MM.1S (cell line): ENCODE measurements at regions not wholly inside any gene's neighbourhood (a gene's known extent, or its start where the extent isn't known, plus 50 kb on each side); places are given as distances from the start of the nearest gene placed in this dataset.

Experiments
- DNase-seq: peaks from one replicate; pipeline ENCODE4 v3.0.0-alpha.2; 2015
- H2AFZ ChIP-seq: fragments of 300-600 bp; sonication (generic); 2 replicates; pipeline ENCODE4 v1.6.0; 2016; ENCODE audit warnings: antibody characterized with exemption, low read length
- H3F3A ChIP-seq: fragments of 300-600 bp; sonication (generic); 2 replicates; pipeline ENCODE4 v1.6.1; 2016; ENCODE audit warnings: mild to moderate bottlenecking, antibody characterized with exemption, low read length, moderate library complexity, mixed read lengths; ENCODE audit not compliant: insufficient read depth
- H3K27ac ChIP-seq: fragments of 300-600 bp; sonication (generic); 2 replicates; pipeline ENCODE4 v1.5.1; 2016; ENCODE audit warnings: mild to moderate bottlenecking, low read length
- H3K27me3 ChIP-seq: fragments of 300-600 bp; sonication (generic); replicated peaks from 2 replicates; pipeline ENCODE4 v1.6.0; 2016; ENCODE audit warnings: low read length; ENCODE audit not compliant: insufficient read depth
- H3K36me3 ChIP-seq: fragments of 300-600 bp; sonication (generic); replicated peaks from 2 replicates; pipeline ENCODE4 v1.6.1; 2016; ENCODE audit warnings: mild to moderate bottlenecking, low read length, mixed read lengths; ENCODE audit not compliant: insufficient read depth
- H3K4me1 ChIP-seq: fragments of 300-600 bp; sonication (generic); 2 replicates; pipeline ENCODE4 v1.6.1; 2016; ENCODE audit warnings: low read length, mixed read lengths
- H3K4me2 ChIP-seq: fragments of 300-600 bp; sonication (generic); 2 replicates; pipeline ENCODE4 v1.6.0; 2016; ENCODE audit warnings: low read depth, low read length
- H3K4me3 ChIP-seq: fragments of 300-600 bp; sonication (generic); 2 replicates; pipeline ENCODE4 v1.5.1; 2016; ENCODE audit warnings: low read length, mixed read lengths
- H3K79me2 ChIP-seq: fragments of 300-600 bp; sonication (generic); 2 replicates; pipeline ENCODE4 v1.6.1; 2016; ENCODE audit warnings: mixed run types, low read length, mixed read lengths
- H3K9ac ChIP-seq: fragments of 300-600 bp; sonication (generic); 2 replicates; pipeline ENCODE4 v1.6.1; 2016; ENCODE audit warnings: low read length, mixed read lengths
- H3K9me2 ChIP-seq: fragments of 300-600 bp; sonication (generic); replicated peaks from 2 replicates; pipeline ENCODE4 v1.6.1; 2016; ENCODE audit warnings: mild to moderate bottlenecking, low read length, mixed read lengths; ENCODE audit not compliant: insufficient read depth
- H3K9me3 ChIP-seq: fragments of 300-600 bp; sonication (generic); replicated peaks from 2 replicates; pipeline ENCODE4 v1.6.1; 2016; ENCODE audit warnings: mild to moderate bottlenecking, low read length, mixed read lengths; ENCODE audit not compliant: insufficient read depth
- H4K20me1 ChIP-seq: fragments of 300-600 bp; sonication (generic); 2 replicates; pipeline ENCODE4 v1.6.1; 2016; ENCODE audit warnings: mild to moderate bottlenecking, low read length, moderate library complexity, mixed read lengths; ENCODE audit not compliant: insufficient read depth
- EZH2 ChIP-seq: fragments of 300-600 bp; sonication (generic); optimal IDR thresholded peaks from 2 replicates; pipeline ENCODE3; 2017; ENCODE audit warnings: low read depth, mild to moderate bottlenecking, antibody characterized with exemption, low read length, mixed read lengths
- EZH2phosphoT487 ChIP-seq: fragments of 300-600 bp; sonication (generic); IDR thresholded peaks from 2 replicates; pipeline ENCODE4 v1.6.1; 2018; ENCODE audit warnings: antibody characterized with exemption, low read length
- TF ChIP-seq, protein P1 (sequence below): fragments of 300-600 bp; sonication (generic); IDR thresholded peaks from 2 replicates; pipeline ENCODE4 v1.5.1; 2016; ENCODE audit warnings: antibody characterized with exemption, low read length, mixed read lengths

DNA sequence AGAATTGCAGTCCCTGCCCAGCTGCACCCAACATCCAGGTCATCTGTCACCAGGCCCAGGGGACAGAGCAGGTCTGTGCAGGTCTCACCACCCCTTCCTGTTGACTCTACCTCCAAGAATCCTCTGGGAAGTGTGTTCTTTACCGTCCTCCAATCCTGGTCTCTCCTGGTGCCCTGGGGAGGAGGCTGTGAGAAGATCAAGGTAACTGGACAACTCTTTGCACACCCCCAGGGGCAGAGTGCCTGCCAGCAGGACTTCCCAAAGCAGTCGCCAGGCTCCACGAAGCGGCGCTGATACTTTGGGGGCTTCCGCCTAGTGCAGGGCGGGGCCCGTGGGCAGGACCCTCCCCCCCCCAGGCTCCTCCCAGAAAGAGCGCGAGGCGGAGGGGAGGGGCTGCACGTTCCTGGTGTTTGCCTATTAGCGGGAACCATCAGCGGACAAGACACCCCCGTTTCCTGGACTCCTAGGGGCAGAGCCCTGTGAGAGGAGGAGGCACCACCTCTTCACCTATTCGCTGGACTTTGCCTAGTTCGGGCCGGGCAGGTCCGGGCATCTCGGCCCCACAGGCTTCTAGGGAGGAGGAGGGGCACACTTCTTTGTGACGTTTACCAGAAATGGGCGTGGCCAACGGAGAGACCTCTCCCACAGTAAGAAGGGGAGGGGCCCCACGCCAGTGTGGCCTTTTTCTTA, 918.0 kb downstream of the AACS start:
- Histone ChIP-seq H3K9me2 (no peaks in the 10 kb centered on the region), H3K9ac (no peak overlapping the region), H3K4me3 (no peak overlapping the region), H3K27me3 (no peaks in the 10 kb centered on the region), H3K79me2 (no peaks in the 10 kb centered on the region), H3K36me3 (no peaks in the 10 kb centered on the region), H3K4me1 (no peaks in the 10 kb centered on the region), H3K27ac (no peak overlapping the region), H4K20me1 (no peaks in the 10 kb centered on the region), H3K9me3 (no peaks in the 10 kb centered on the region), H3F3A (no peaks in the 10 kb centered on the region), H2AFZ (no peak overlapping the region), H3K4me2 (no peak overlapping the region)
- TF ChIP-seq, protein P1, sequence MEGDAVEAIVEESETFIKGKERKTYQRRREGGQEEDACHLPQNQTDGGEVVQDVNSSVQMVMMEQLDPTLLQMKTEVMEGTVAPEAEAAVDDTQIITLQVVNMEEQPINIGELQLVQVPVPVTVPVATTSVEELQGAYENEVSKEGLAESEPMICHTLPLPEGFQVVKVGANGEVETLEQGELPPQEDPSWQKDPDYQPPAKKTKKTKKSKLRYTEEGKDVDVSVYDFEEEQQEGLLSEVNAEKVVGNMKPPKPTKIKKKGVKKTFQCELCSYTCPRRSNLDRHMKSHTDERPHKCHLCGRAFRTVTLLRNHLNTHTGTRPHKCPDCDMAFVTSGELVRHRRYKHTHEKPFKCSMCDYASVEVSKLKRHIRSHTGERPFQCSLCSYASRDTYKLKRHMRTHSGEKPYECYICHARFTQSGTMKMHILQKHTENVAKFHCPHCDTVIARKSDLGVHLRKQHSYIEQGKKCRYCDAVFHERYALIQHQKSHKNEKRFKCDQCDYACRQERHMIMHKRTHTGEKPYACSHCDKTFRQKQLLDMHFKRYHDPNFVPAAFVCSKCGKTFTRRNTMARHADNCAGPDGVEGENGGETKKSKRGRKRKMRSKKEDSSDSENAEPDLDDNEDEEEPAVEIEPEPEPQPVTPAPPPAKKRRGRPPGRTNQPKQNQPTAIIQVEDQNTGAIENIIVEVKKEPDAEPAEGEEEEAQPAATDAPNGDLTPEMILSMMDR = no peak
- no peak for TF ChIP-seq EZH2phosphoT487
- no peak for TF ChIP-seq EZH2
- DNase-seq = no peak

DNA sequence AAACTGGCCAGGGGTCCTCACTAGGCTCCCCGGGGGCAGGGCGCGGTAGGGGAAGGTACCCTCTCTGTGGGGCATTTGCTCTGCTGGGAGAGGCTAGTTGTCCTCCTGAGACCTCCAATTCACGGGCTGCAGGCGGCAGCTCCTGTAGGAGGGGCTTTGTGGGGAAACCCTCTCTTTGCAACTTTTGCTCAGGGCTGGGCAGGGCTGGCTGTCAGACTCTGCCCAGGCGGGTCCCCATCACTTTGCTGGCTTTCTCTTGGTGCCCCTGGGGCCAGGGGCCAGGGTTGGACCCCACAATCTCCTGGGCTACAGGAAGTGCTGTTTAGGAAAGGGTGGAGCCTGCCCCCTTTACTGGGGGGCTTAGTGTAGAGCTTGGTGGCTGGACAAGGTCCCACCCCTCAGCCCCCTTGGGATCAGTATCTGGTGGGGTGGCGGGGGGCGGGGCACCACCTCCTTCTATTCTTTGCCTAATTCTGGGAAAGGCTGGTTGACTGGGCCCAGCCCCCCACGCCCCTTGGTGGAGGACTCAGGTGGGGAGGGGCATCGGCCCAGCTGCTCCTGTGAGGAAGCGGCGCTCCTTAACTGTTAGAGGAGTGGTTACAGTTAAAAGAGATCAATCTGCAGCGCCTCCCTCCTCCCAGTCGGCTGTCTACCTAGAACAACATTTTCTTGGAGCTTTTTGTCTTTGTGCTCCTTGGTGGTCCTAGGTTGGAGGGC, 918.7 kb downstream of the AACS start:
- no peaks in the 10 kb centered on the region for H3K9me2 ChIP-seq
- H4K20me1 ChIP-seq = no peaks in the 10 kb centered on the region
- TF ChIP-seq EZH2 (no peak), EZH2phosphoT487 (no peak)
- TF ChIP-seq, protein P1 = no peak
- no peak overlapping the region for H3K27ac ChIP-seq
- no peak overlapping the region for H3K9ac ChIP-seq
- no peaks in the 10 kb centered on the region for H3K9me3 ChIP-seq
- no peaks in the 10 kb centered on the region for H3F3A ChIP-seq
- H3K4me3 ChIP-seq = no peak overlapping the region
- no peaks in the 10 kb centered on the region for H3K79me2 ChIP-seq
- no peak overlapping the region for H3K4me2 ChIP-seq
- H3K4me1 ChIP-seq = no peaks in the 10 kb centered on the region
- DNase-seq = no peak
- H3K36me3 ChIP-seq = no peaks in the 10 kb centered on the region
- no peak overlapping the region for H2AFZ ChIP-seq
- no peaks in the 10 kb centered on the region for H3K27me3 ChIP-seq

DNA sequence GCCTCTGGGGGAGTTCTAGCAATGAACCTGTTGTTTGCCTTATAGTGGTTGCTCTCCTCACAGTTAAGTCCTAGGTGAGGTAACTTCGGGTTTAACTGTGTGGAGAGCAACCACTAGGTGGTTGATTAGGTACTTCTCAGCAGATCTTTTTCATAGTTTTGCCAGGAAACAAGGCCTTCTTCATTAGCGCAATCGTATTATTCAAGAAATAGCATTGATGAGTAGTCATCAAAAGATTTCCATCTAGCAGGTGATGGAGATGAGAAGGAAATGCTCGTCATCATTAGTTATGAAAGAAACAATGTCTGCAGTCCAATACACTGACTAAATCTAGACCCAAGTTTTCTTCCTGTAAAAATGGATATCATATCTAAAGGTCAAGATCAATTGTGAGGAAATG, 923.3 kb downstream of the AACS start:
- no peaks in the 10 kb centered on the region for H3K36me3 ChIP-seq
- no peaks in the 10 kb centered on the region for H3K79me2 ChIP-seq
- H4K20me1 ChIP-seq = no peaks in the 10 kb centered on the region
- DNase-seq = no peak
- H3K27me3 ChIP-seq = no peaks in the 10 kb centered on the region
- no peaks in the 10 kb centered on the region for H3K9me2 ChIP-seq
- H3K9ac ChIP-seq = no peak overlapping the region
- TF ChIP-seq, protein P1 = no peak
- no peak for TF ChIP-seq EZH2phosphoT487
- TF ChIP-seq EZH2 = no peak
- H2AFZ ChIP-seq = no peak overlapping the region
- H3K4me2 ChIP-seq = no peak overlapping the region
- H3F3A ChIP-seq = no peaks in the 10 kb centered on the region
- no peak overlapping the region for H3K4me3 ChIP-seq
- H3K27ac ChIP-seq = no peak overlapping the region
- H3K4me1 ChIP-seq = no peaks in the 10 kb centered on the region
- no peaks in the 10 kb centered on the region for H3K9me3 ChIP-seq
